ENCODE measurements at regions not wholly inside any gene's neighbourhood (a gene's known extent, or its start where the extent isn't known, plus 50 kb on each side); places are given as distances from the start of the nearest gene placed in this dataset.

GRCh38 chr11:122405547-122406341, 249.8 kb upstream of the UBASH3B start:
- TF ChIP-seq CTCF (IDR thresholded peaks at IDR 0.05; ENCODE audit: low read depth, low read length) (no peak), POLR2A (IDR thresholded peaks at IDR 0.05; ENCODE audit: extremely low read depth, insufficient read length) (no peak), MYC (IDR thresholded peaks at IDR 0.05; ENCODE audit: low read depth, low read length) (no peak), MAX (IDR thresholded peaks at IDR 0.05; ENCODE audit: low read depth, low read length) (no peak)
